Activated CD4-positive, alpha-beta T cell treated with anti-CD3 and anti-CD28 coated beads, Interleukin-2, Interleukin-6, amounts not matched to agents 100 ng/mL and 50 ng/mL, durations not matched to agents 16 hours and 8 hours (primary cell): ENCODE measurements at regions not wholly inside any gene's neighbourhood (a gene's known extent, or its start where the extent isn't known, plus 50 kb on each side); places are given as distances from the start of the nearest gene placed in this dataset.
"Not testable (repeated sequence)": the region's sequence is repeated elsewhere in the genome, so short reads cannot be mapped to it uniquely, and the experiment has no call there.

Experiments used
- DNase-seq: peaks from one replicate; pipeline ENCODE4 v3.0.0-alpha.2; 2020

GRCh38 chr17:33574942-33575445 is 281.9 kb upstream of the ASIC2 start:
- no peak for DNase-seq

- DNase-seq, result not testable (repeated sequence)
These were observed 286.6 kb upstream of the ASIC2 start for GRCh38 chr17:33579740-33580139.

- DNase-seq, result no peak
These were observed 287.1 kb upstream of the ASIC2 start for GRCh38 chr17:33580215-33580614.

- DNase-seq, result no peak
These were observed 289.6 kb upstream of the ASIC2 start for GRCh38 chr17:33582661-33583060.

- no peak for DNase-seq
These were observed 290.7 kb upstream of the ASIC2 start for GRCh38 chr17:33583518-33584417.

- DNase-seq, result no peak
These were observed 300.9 kb upstream of the ASIC2 start for GRCh38 chr17:33593991-33594390.

- no peak for DNase-seq
These were observed 302.7 kb upstream of the ASIC2 start for GRCh38 chr17:33595828-33596227.

- no peak for DNase-seq
These were observed 303.8 kb upstream of the ASIC2 start for GRCh38 chr17:33596899-33597298.

- no peak for DNase-seq
These were observed 305.7 kb upstream of the ASIC2 start for GRCh38 chr17:33598797-33599196.

- no peak for DNase-seq
These were observed 309.9 kb upstream of the ASIC2 start for GRCh38 chr17:33602981-33603380.

- DNase-seq, result no peak
These were observed 310.7 kb upstream of the ASIC2 start for GRCh38 chr17:33603789-33604188.

GRCh38 chr17:33611532-33611931 is 318.4 kb upstream of the ASIC2 start:
- no peak for DNase-seq

GRCh38 chr17:33615861-33616260 is 322.8 kb upstream of the ASIC2 start:
- DNase-seq, result no peak

GRCh38 chr17:33623841-33624240 is 330.7 kb upstream of the ASIC2 start:
- DNase-seq, result no peak

- no peak for DNase-seq
These were observed 335.6 kb upstream of the ASIC2 start for GRCh38 chr17:33628500-33629346.

GRCh38 chr17:33633446-33633845 is 340.4 kb upstream of the ASIC2 start:
- no peak for DNase-seq

GRCh38 chr17:33637534-33637933 is 344.4 kb upstream of the ASIC2 start:
- DNase-seq, result peak; percentile 12

- DNase-seq, result no peak
These were observed 346.2 kb upstream of the ASIC2 start for GRCh38 chr17:33639103-33639880.

GRCh38 chr17:33640629-33641028 is 347.5 kb upstream of the ASIC2 start:
- no peak for DNase-seq

- no peak for DNase-seq
These were observed 348.9 kb upstream of the ASIC2 start for GRCh38 chr17:33642002-33642401.

GRCh38 chr17:33647956-33648355 is 354.9 kb upstream of the ASIC2 start:
- DNase-seq, result peak; percentile 12

- DNase-seq, result no peak
These were observed 357.2 kb upstream of the ASIC2 start for GRCh38 chr17:33650304-33650703.

- DNase-seq, result no peak
These were observed 358.6 kb upstream of the ASIC2 start for GRCh38 chr17:33651686-33652085.
